ENCODE measurements at regions not wholly inside any gene's neighbourhood (a gene's known extent, or its start where the extent isn't known, plus 50 kb on each side); places are given as distances from the start of the nearest gene placed in this dataset.

DNA sequence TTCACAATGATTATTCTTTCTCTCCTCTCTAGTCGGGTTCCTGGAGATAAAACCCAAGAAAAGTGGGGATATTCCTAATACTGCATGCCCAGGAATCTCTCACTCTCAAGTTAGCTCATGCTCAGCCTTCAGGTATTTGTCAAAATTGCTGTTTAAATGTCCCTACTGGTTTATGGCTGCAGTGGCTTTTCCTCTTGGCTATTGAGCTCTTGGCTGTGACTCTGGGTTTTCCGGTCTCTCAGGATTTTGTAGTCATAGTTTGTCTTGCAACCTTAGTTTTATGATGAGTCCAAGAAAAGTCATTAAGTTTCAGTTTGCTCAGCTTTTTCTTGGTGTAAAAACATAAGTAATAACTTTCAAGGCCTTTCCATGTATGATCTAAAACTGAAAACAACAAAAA lies 820.7 kb upstream of the HS6ST1 start:
- no peak for DNase-seq (ENCODE audit: low spot score)

DNA sequence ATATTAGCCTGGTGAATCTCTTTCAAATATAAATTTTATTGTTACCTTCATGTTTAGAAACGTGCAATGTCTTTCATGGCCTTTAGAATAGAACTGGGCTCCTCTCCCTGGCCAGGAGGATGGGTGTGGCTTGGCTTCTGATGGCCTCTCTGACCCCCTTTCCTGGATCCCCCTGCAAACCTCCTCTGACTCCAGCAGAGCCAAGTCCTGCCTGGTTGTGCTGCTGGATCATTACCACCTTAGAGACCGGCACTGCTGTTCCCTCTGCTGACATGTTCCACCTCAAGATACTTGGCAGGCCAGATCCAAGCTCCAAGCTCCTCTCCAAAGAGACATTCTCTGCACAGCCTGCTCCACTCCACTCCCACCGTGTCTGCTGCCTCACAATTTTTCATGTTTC lies 823.8 kb upstream of the HS6ST1 start:
- no peak for DNase-seq (ENCODE audit: low spot score)

DNA sequence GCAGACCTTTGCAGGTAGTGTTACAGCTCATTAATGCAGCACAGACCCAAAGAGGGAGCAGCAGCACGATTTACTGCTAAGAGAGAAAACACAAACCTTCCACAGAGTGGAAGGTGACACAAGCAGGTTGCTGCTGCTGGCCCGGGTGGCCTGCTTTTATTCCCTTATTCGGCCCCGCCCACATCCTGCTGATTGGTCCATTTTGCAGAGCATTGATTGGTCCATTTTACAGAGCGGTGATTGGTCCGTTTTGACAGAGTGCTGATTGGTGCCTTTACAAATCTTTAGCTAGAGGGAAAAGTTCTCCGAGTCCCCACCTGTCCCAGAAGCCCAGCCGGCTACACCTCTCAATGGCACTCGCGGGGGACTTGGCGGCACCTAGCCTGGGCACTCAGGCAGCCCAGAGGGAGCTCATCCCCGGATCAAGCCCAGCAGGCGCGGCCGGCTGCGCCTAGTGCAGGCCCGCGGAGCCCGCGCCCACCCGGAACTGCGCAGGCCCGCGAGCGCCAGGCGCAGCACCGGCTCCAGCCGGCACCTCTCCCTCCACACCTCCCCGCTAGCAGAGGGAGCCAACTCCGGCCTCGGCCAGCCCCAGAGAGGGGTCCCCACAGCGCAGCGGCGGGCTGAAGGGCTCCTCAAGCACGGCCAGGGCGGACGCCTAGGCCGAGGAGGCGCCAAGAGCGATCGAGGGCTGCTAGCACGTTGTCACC lies 825.6 kb upstream of the HS6ST1 start:
- no peak for DNase-seq (ENCODE audit: low spot score)

DNA sequence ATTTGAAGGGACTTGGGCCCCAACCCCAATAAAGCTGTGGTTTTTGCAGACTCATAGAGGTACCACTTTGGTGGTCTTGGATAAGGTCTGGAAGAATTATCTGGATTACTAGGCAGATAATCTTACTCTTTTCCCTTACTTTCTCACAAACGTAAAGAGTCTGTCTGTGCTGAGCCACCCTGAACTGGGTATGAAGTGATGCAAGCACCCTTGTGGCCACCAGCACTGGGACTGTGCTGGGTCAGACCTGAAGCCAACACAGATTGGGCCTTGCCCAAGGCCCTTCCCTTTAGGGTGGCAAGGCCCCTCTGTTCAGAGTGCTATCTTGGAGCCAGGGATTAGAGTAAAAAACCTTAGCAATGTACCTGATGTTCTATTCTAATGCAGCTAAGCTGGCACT lies 827.0 kb upstream of the RAB6C start:
- DNase-seq (ENCODE audit: low spot score): no peak

DNA sequence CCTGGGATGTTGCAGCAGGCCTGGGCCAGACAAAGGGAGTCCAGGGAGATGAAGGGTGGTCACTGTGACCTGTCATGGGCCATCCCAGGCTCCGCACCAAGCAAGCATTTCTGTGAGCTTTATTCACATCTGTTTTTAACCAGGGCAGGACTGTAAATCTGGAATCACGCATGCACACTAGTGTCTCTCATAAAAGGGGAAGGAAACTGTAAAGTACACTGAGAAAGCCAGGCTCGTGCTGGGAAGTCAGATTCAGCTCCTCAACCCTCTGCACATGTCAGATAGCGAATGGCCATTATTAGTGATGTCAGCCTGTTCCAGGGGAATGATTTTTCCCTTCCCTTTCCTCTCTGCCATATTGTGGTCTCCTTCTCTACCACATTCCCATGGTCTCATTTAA lies 818.6 kb upstream of the RAB6C start:
- no peak for DNase-seq (ENCODE audit: low spot score)

DNA sequence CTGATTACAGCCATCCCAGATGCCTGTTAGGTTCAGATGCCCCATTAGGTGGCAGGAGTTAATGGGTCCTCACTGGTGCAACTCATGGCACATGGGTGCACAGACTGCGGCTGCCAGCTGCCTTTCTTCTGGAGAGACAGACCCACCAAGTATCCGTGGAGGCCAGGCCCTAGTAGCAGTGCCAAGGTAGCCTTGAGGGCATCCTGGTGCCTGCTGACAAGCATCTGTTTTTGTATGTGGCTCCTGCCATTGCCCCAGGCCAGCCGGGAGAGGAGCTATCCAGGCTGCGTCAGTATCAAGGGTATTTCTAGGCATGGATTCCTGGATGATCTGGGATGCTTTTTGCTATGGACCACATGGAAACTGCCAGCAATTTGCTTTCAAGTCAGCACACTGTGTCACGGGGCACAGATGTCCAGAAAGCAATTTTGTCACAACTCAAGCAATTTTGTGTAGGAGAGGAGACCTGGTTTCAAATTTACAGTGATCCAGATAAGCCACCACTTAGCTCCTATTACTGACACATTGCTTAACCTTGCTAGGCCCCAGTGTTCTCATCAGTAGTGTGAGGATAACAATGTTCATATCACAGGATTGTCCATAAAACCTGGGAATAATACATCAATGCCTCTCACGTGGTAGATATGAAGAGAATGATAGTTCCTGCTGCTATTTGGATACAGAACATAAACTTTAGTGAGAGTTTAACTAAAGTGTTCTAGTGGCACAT lies 815.1 kb upstream of the RAB6C start:
- no peak for DNase-seq (ENCODE audit: low spot score)

DNA sequence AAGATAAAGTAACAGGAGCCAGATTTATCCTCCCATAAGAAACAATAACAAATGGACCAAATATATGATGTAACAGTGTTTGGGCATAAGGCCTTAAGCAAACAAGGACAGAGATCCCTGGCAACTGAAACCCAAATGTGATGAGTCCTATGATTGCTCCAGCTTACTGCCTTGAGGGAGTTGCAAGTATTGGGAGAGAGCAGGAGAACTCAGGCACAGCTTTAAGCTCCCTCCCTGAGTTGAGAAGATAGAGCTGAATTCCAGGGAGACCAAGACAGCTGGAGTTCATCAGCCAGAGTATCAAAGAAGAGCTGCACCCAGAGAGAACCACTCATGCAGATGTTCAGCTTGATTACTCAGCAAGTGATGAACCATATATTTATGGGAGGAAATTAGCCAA lies 814.5 kb upstream of the RAB6C start:
- DNase-seq (ENCODE audit: low spot score): no peak

DNA sequence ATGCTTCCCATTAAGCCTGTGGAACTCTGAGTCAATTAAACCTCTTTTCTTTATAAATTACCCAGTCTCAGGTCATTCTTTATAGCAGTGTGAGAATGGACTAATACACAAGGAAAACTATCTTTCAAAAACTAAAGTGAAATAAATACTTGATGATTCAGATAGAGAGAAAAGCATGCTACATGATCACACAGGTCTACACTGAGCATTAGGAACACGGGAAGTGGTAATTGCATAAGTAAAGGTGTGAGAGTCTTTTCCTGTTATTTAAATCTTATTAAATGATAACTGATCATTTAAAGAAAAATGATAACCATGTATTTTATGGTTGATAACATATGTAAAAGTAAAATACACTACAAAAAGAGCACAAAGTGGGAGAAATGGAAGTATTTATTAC lies 812.0 kb upstream of the RAB6C start:
- DNase-seq (ENCODE audit: low spot score): no peak

DNA sequence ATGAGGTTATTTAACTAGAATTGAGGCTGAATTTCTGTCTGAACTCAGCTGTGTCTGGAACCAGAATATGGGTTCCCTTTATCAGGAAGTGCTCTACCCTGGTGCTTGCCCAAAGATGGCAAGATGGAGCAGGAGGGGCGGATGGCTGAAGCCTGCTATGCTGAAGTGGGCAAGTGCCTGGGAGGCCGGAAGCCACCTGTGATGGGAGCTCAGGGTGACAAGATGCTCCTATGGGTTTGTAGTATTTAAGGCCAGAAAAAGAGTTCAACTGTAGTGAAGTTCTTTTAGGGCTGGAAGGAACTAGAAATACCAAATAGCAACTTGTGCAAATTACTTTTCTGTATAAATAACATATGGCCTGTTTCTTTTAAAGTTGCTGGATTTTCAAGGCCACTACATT lies 808.9 kb upstream of the RAB6C start:
- DNase-seq (ENCODE audit: low spot score): no peak

DNA sequence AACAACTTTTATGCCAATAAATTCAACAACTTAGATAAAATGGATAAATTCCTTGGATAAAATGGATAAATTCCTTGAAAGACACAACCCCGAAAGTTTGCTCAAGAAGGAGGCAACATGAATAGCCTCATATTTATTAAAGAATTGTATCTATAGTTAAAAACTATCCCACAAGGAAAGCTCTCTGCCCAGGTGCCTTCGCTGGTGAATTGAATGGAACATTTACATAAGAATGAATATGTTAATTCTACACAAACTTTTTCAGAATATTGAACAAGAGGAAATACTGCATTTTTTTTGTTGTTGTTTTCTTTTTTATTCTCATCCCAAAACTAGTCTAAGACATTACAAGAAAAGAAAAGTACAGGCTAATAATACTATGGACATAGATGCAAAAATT lies 805.3 kb upstream of the RAB6C start:
- DNase-seq (ENCODE audit: low spot score): no peak

DNA sequence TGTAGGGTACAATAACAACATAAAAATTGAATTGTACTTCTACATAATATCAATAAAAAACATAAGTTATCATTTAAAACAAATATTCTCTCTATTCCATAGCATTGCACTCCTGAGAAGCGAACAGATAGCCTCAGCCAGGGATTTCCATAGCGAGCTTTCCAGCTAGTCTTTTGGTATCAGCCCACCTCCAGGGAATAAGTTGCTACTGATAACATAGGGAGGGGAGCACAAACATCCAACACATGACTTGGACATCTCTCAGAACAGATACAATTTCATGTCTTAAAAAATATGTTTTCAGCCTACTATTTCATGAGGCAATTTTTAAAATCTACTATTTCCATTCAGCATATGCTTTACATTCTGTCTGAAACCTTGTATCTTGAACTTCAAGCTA lies 804.4 kb upstream of the RAB6C start:
- no peak for DNase-seq (ENCODE audit: low spot score)

DNA sequence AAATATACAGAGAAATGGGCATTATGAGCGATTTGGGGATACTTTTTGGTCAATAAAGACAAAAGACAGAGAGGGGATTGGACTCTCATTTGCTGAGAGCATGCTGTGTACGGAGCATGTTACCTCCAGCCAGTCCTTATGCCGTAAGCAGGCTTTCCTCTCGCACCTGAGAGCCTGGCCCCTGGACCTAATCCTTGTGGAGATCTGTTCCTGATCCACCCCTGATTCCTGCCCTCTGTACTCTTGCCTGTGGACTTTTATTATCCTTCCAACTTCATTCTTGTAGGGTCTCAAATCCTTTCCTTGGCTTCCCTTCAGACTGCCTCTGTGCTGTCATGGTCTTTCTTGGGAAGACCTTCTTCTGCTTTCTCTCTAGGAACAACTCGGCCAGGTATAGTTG lies 803.1 kb upstream of the RAB6C start:
- DNase-seq (ENCODE audit: low spot score): no peak

DNA sequence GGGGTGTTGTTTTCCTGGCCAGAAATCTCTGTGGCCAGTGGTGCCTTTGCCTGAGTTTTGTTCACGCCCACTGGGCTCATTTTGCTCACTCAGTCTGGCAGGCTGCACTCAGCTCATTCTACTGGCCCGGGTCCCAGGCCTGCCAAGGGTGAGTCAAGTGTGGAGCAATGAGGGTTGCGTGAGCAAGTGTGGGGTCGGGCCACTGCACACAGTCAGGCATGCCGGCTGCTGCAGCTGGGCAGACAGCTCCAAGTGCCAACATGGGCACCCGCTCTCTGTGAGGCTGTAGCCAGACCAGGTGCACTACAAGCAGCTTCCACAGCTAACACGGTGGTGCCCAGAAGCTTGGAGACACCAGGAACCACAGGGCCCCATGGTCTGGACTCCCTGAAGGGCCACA lies 801.1 kb upstream of the RAB6C start:
- no peak for DNase-seq (ENCODE audit: low spot score)

DNA sequence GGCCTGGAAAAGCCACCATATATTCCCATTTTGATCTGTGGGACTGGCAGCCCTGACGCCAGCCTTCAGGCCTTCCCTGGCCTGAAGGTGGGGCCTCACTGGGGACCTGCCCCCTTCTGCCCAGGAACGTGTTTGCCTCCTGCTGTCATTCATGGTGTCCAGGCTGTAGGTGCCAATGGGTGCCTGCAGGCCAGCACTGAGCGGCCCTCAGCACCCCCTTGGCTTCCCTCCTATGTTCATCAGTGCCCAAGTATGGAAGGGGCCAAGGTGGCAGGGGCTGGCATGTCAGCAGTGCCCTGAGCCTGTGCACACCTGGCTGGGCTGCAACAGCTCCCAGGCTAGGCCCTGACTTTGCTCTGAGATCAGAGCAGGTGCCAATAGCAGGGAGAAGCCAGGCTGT lies 800.3 kb upstream of the RAB6C start:
- DNase-seq (ENCODE audit: low spot score): no peak

DNA sequence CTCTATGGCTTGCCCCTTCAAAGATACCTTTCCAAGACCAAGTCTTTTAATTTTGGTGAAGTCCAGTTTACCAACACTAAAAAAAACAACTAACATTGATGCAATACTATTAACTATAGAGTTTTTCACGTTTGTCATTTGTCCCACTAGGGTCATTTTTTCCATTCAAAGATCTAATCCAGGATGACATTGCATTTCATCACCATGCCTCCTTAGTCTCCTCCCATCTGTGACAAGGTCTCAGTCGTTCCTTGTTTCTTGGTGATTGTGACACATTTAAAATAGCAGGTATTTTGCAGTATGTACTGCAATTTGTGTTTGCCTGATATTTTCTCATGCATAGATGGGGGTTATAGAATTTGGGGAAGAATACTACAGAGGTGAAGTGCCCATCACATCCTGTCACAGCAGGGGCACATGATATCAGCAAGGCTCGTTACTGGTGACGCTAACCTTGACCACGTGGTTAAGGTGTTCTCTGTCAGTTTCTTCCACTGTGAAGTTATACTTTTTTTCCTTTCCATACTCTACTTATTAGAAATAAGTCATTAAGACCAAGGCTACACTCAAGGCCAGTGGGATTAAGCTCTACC lies 799.2 kb upstream of the RAB6C start:
- DNase-seq (ENCODE audit: low spot score): no peak

DNA sequence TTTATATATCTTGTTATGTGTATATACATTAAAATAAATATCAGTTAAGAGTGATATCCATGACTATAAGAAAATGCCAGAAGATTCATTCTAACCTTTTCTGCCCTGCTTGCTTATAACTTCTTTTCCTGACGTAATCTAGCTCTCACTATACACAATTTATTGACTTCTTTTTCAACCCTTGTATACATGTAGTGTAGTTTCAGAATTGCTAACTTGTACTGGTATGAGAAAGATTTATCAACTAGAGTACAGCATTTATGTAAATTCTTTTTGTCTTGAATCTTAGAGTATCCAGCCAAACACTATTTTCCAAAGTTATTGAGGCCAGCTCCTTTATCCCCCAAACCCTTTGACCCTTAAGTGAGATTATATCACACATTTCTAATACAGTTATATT lies 798.0 kb upstream of the RAB6C start:
- no peak for DNase-seq (ENCODE audit: low spot score)

DNA sequence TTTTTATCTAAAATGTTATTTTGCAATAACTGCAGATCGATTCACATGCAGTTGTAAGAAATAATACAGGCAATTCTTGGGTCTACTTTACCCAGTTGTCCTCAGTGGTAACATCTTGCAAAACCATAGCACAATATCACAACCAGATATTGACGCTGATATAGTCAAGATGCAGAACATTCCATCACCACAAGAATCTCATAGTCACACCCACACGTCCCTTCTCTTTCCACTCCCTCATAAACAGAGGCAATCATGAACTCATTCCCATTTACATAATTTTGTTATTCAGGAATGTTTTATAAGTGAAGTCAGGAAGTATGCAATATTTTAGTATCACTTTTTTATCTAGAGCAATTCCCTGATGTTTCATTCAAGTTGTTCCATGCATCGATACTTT lies 797.5 kb upstream of the RAB6C start:
- DNase-seq (ENCODE audit: low spot score): no peak

DNA sequence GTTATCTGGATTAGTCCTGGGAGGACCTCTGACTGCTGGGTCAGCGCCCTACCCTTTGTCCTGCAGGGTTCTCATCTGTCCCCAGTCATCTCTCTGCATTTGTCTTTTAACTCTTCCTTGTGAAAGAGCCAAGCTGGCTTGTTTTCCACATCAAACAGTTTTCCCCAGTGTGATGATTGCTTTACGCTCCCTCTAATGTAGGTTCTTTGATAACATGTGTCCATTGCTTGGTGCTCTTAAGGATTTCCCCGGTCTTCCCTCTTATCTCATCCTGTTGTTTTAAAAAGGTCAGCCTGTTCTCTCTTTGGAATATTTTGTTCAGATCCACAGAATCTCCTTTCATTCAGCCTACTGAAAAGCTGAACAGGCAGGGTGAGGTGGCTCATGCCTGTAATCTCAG lies 792.1 kb upstream of the RAB6C start:
- DNase-seq (ENCODE audit: low spot score): no peak

DNA sequence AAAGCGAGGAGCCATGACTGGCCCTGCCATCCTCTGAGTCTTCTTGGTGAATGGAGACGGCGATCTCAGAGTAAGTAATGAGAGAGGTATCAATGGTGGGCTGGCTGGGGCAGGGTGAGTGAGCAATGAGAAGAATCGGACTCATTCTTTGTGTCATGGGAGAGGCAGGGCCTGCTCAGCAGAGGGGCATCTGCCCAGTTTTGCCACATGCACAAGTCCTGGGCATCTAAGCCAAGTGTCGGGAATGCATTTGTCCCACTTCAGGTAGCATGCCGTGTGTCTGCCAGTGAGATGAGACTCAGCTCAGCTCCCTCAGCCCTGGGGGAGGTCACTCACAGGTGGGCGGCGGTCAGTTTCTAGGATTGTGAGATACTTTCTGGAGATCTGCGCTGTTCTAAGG lies 791.0 kb upstream of the RAB6C start:
- no peak for DNase-seq (ENCODE audit: low spot score)

DNA sequence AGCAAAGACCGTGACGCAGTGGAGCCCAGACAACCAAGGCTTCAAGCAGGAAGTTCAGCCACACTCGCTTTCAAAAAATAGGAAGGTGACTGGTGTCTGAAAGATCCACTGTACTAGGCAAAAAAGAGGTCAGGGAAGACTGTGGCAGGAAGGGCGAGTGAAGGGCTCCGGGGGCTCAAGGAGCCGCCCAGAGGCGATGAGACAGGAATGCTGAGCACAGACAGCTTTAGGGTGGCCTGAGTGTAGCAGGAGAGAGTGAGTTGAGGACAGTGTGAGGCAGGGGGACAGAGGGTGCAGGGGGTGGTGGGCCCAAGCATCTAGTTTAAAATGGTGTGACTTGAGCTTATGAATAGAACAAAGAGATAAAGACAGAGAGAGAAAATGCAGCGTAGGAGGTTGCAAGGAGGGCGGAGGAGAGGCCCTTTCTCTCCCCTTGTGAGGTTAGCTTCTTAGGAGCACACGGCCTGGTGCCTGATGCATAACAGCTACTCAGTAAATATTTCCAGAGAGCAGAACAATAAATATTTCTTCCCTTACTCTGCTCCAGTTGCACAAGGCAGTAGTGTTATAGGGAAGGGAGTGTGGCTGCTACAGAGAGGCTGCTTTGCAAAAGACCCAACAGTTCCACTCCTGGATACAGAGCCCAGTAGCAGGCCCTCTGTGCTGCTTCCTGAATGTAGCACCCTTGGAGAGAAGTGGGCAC lies 789.7 kb upstream of the RAB6C start:
- DNase-seq (ENCODE audit: low spot score): no peak

DNA sequence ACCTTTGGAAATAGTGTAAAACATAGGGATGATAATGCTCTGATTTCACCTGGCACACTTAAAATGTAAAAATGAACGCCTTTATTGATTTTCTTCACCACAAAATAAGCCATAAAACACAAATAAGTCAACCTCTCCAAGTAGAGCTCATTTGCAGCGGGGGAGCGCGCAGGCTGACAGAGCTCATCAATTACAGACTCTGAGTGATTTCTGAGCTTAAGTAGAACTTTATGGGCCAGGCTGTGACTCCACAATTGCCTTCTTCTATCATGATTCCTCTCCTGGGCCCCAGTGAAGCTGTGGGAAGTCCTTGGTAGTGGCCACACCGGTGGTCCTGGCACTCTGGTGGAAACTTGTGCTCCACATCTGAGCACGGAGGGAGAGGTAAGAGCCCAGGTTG lies 789.0 kb upstream of the RAB6C start:
- no peak for DNase-seq (ENCODE audit: low spot score)

DNA sequence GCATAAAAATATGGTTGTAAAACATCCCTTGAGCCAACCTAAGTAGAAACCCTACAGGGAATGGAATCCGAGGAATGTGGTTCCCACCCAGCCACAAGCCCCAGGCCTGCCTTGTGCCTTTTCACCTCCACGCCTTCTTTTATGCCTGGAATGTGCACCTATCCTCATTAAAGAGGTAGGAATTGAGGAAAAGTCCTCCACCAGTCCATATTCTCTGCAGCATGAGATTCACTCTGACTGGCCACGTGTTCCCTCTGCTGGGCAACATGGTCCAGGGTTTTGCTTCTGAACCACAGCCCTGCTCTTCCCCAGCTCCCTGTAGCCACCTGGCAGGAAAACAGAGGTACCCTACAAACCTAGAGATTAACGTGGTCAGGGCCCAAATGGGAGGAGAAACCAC lies 787.9 kb upstream of the RAB6C start:
- DNase-seq (ENCODE audit: low spot score): no peak

DNA sequence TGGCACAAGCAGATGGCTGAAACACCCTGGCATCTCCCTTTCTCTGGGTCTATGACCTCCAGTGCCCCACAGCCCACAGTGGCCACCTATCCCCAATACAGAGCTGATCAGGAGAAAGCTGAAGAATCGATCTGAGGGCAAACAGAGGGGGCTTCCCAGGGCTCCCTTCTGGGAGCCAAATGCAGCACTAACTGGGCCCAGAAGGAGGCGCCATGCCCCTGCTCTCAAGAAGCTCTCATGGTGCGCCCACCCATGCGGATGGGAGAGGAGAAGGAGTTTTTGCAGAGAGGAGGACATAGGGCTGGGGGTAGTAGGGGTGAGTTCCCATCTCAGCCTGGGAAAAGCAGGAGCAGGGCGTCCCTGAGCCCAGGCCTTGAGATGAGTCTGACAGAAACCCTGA lies 787.3 kb upstream of the RAB6C start:
- no peak for DNase-seq (ENCODE audit: low spot score)
